Stimulated activated memory B cell treated with anti-CD40 and anti-IgM and Interleukin-4, amounts not matched to agents 10 μg/mL and 1 μg/mL and 100 μg/mL, for 72 hours (primary cell): ENCODE measurements at regions not wholly inside any gene's neighbourhood (a gene's known extent, or its start where the extent isn't known, plus 50 kb on each side); places are given as distances from the start of the nearest gene placed in this dataset.

ENCODE experiments used
- ATAC-seq: fragments of 150-1000 bp; cut with Tn5 transposase; 2 replicates; pipeline ENCODE4 v1.10.0; 2021
- H3K27ac Mint-ChIP-seq: one replicate; pipeline ENCODE4 v1.8.0; 2022; ENCODE audit warnings: mild to moderate bottlenecking, mixed read lengths
- H3K27me3 Mint-ChIP-seq: one replicate; pipeline ENCODE4 v1.8.0; 2022; ENCODE audit warnings: mixed read lengths
- H3K36me3 Mint-ChIP-seq: one replicate; pipeline ENCODE4 v1.8.0; 2022; ENCODE audit warnings: mixed read lengths
- H3K4me1 Mint-ChIP-seq: one replicate; pipeline ENCODE4 v1.8.0; 2022; ENCODE audit warnings: mixed read lengths
- H3K4me3 Mint-ChIP-seq: one replicate; pipeline ENCODE4 v1.8.0; 2022; ENCODE audit warnings: mild to moderate bottlenecking, moderate library complexity, mixed read lengths
- H3K9me3 Mint-ChIP-seq: one replicate; pipeline ENCODE4 v1.8.0; 2022; ENCODE audit warnings: mixed read lengths

DNA sequence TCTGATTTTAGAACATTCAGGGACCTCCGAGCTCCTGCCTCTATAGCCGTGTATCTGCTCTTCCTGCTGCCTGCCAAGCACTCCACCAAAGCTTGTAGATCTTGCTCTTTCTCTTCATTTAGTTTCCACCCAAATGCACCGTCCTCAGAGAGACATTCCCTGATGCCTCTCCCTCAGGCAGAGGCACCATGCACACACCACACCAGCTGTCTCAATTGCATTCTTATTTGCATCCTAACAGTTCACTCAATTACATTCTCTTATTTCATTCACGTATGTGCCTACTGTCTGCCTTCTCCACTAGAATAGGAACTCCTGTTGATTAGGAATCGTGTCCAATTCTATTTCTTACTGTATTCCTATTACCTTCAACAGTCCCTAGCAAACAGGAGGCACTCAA, 845.4 kb upstream of the TMEM132C start:
- no peaks in the 10 kb centered on the region for H3K4me1 Mint-ChIP-seq
- no peak overlapping the region for H3K4me3 Mint-ChIP-seq
- no peaks in the 10 kb centered on the region for H3K36me3 Mint-ChIP-seq
- no peaks in the 10 kb centered on the region for H3K27me3 Mint-ChIP-seq
- H3K27ac Mint-ChIP-seq: no peak overlapping the region
- H3K9me3 Mint-ChIP-seq: peaks cover 13% of the 10 kb centered on the region
- no peak for ATAC-seq

GRCh38 chr12:127422935-127423566, 843.9 kb upstream of the TMEM132C start:
- no peaks in the 10 kb centered on the region for H3K36me3 Mint-ChIP-seq
- no peak overlapping the region for H3K4me3 Mint-ChIP-seq
- peaks cover 7% of the 10 kb centered on the region for H3K9me3 Mint-ChIP-seq
- no peak overlapping the region for H3K27ac Mint-ChIP-seq
- H3K4me1 Mint-ChIP-seq: no peaks in the 10 kb centered on the region
- no peaks in the 10 kb centered on the region for H3K27me3 Mint-ChIP-seq
- ATAC-seq: no peak

- Mint-ChIP-seq H3K4me3 (no peak overlapping the region), H3K9me3 (peaks cover 2% of the 10 kb centered on the region), H3K4me1 (no peaks in the 10 kb centered on the region), H3K27ac (no peak overlapping the region), H3K36me3 (no peaks in the 10 kb centered on the region), H3K27me3 (no peaks in the 10 kb centered on the region)
- ATAC-seq: no peak
These were observed 841.5 kb upstream of the TMEM132C start for GRCh38 chr12:127425474-127425873.

- Mint-ChIP-seq H3K27ac (no peak overlapping the region), H3K27me3 (no peaks in the 10 kb centered on the region), H3K4me1 (no peaks in the 10 kb centered on the region), H3K36me3 (no peaks in the 10 kb centered on the region), H3K4me3 (no peak overlapping the region), H3K9me3 (no peaks in the 10 kb centered on the region)
- no peak for ATAC-seq
These were observed 838.5 kb upstream of the TMEM132C start for GRCh38 chr12:127428420-127428819.

GRCh38 chr12:127429551-127430285, 837.3 kb upstream of the TMEM132C start:
- no peaks in the 10 kb centered on the region for H3K4me1 Mint-ChIP-seq
- H3K27me3 Mint-ChIP-seq: no peaks in the 10 kb centered on the region
- no peaks in the 10 kb centered on the region for H3K36me3 Mint-ChIP-seq
- H3K4me3 Mint-ChIP-seq: no peak overlapping the region
- no peak for ATAC-seq
- no peak overlapping the region for H3K27ac Mint-ChIP-seq
- peaks cover 3% of the 10 kb centered on the region for H3K9me3 Mint-ChIP-seq

DNA sequence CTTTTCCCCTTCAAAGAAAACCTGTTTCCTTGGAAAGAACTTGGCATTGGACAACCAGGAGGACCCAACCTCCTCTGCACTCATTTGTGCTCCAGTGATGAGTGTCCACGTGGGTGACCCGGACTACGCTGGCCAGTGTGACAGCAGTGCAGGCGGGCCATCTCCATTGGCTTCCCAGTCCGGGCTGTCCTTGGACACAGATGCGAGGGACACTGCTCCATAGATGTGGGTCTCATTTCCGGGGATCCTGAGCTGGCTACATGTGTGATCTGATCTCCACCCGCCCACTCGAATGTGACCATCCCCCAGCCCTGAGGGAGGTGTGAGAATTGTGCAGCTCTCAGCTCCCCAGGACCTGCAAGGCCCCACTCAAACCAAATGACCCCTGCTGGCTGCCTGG, 836.6 kb upstream of the TMEM132C start:
- no peak for ATAC-seq
- Mint-ChIP-seq H3K36me3 (no peaks in the 10 kb centered on the region), H3K27ac (no peak overlapping the region), H3K4me3 (no peak overlapping the region), H3K9me3 (peaks cover 5% of the 10 kb centered on the region), H3K4me1 (no peaks in the 10 kb centered on the region), H3K27me3 (no peaks in the 10 kb centered on the region)

DNA sequence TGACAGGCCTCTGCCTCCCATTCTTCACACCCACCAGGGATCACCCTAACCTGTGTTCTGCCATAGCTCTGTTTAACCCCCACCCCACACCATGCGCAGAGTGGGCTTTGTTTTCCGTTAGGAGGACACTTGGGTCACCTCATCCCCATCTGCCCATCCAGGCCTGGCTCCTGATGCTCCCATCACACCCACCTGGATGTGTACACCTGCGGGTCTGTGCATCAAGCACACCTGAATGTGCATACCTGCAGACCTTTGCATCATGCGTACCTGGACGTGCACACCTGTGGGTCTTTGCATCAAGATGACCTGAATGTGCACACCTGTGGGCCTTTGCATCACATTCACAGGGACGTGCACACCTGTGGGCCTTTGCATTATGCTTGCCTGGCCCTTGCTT, 835.8 kb upstream of the TMEM132C start:
- H3K27me3 Mint-ChIP-seq: no peaks in the 10 kb centered on the region
- H3K36me3 Mint-ChIP-seq: no peaks in the 10 kb centered on the region
- H3K9me3 Mint-ChIP-seq: peaks cover 8% of the 10 kb centered on the region
- H3K4me3 Mint-ChIP-seq: no peak overlapping the region
- ATAC-seq: peak; percentile 26
- H3K4me1 Mint-ChIP-seq: no peaks in the 10 kb centered on the region
- no peak overlapping the region for H3K27ac Mint-ChIP-seq

GRCh38 chr12:127431594-127431993, 835.4 kb upstream of the TMEM132C start:
- Mint-ChIP-seq H3K9me3 (peaks cover 10% of the 10 kb centered on the region), H3K36me3 (no peaks in the 10 kb centered on the region), H3K27me3 (no peaks in the 10 kb centered on the region), H3K27ac (no peak overlapping the region), H3K4me3 (no peak overlapping the region), H3K4me1 (no peaks in the 10 kb centered on the region)
- no peak for ATAC-seq

GRCh38 chr12:127435439-127435838, 831.5 kb upstream of the TMEM132C start:
- no peak overlapping the region for H3K4me3 Mint-ChIP-seq
- H3K4me1 Mint-ChIP-seq: no peaks in the 10 kb centered on the region
- H3K27ac Mint-ChIP-seq: no peak overlapping the region
- peaks cover 18% of the 10 kb centered on the region for H3K9me3 Mint-ChIP-seq
- no peaks in the 10 kb centered on the region for H3K27me3 Mint-ChIP-seq
- H3K36me3 Mint-ChIP-seq: no peaks in the 10 kb centered on the region
- ATAC-seq: no peak

DNA sequence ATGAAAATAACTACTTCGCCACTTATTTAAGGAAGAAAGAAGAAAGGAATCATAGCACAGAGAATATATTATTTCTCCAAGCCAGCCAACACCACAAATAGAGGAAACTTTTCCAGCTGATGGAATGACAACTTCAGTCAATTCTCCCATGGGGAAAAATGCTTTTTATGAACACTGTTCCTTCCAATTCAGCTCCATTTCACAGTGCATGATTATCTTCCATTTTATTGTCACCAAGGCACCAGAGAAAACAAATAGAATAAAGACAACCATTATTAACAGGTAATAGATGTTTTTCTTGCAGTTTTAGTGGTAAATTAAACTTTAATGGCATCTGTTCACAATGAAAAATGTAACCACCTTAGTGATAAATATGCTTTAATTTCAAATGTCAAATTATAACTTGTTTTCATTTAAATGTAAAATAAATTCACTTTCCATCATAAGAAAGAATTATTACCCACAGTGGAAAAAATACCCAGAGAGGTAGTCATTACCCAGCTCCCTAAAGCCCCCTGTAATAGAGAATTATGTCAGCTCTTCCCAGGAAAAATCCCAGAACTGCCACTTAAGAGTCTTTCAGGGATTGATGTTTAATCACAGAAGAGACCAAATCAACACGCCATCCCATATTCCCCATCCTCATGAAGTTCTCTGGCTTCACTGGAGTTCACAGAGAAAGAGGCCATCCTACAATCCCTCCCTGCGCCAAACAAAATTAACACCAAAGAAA, 828.3 kb upstream of the TMEM132C start:
- no peaks in the 10 kb centered on the region for H3K36me3 Mint-ChIP-seq
- H3K4me3 Mint-ChIP-seq: no peak overlapping the region
- no peak overlapping the region for H3K27ac Mint-ChIP-seq
- H3K9me3 Mint-ChIP-seq: peaks cover 25% of the 10 kb centered on the region
- H3K4me1 Mint-ChIP-seq: no peaks in the 10 kb centered on the region
- H3K27me3 Mint-ChIP-seq: no peaks in the 10 kb centered on the region
- no peak for ATAC-seq

- H3K4me3 Mint-ChIP-seq: no peak overlapping the region
- no peak for ATAC-seq
- H3K27ac Mint-ChIP-seq: no peak overlapping the region
These were observed 821.3 kb upstream of the TMEM132C start for GRCh38 chr12:127445581-127446139.

GRCh38 chr12:127448906-127449305, 818.1 kb upstream of the TMEM132C start:
- H3K36me3 Mint-ChIP-seq: no peaks in the 10 kb centered on the region
- no peaks in the 10 kb centered on the region for H3K4me1 Mint-ChIP-seq
- H3K27ac Mint-ChIP-seq: no peak overlapping the region
- no peak overlapping the region for H3K4me3 Mint-ChIP-seq
- no peak for ATAC-seq
- H3K27me3 Mint-ChIP-seq: peaks cover under 1% of the 10 kb centered on the region
- peaks cover 3% of the 10 kb centered on the region for H3K9me3 Mint-ChIP-seq

More at GRCh38 chr12:127445581-127446139, 821.3 kb upstream of the TMEM132C start:
- peaks cover 8% of the 10 kb centered on the region for H3K9me3 Mint-ChIP-seq
- H3K36me3 Mint-ChIP-seq: no peaks in the 10 kb centered on the region
- H3K4me1 Mint-ChIP-seq: no peaks in the 10 kb centered on the region
- H3K27me3 Mint-ChIP-seq: no peaks in the 10 kb centered on the region

DNA sequence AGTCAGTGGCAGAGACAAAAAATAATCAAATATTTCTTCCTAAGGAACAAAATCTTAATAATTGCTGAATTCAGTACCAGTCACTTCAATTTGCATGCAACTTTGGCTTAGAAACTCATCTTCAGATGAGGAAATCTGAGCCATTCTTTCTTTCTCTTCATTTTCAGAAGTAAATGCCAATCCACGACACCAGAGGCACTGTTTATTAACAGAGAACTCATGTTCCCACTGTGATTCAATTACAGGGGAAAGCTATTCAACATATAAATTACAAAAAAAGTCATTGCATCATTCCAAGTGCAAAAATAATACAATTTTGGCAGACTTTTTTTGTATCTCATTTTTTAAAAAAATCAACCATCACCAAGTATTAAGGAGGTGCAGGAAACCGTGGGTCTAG, 816.1 kb upstream of the TMEM132C start:
- Mint-ChIP-seq H3K4me3 (no peak overlapping the region), H3K9me3 (peaks cover 3% of the 10 kb centered on the region), H3K4me1 (no peaks in the 10 kb centered on the region), H3K27ac (no peak overlapping the region), H3K36me3 (no peaks in the 10 kb centered on the region), H3K27me3 (peaks cover 13% of the 10 kb centered on the region)
- ATAC-seq: no peak

- peaks cover 13% of the 10 kb centered on the region for H3K27me3 Mint-ChIP-seq
- H3K36me3 Mint-ChIP-seq: no peaks in the 10 kb centered on the region
- no peak overlapping the region for H3K4me3 Mint-ChIP-seq
- no peaks in the 10 kb centered on the region for H3K4me1 Mint-ChIP-seq
- no peak for ATAC-seq
- peaks cover 3% of the 10 kb centered on the region for H3K9me3 Mint-ChIP-seq
- no peak overlapping the region for H3K27ac Mint-ChIP-seq
These were observed 811.4 kb upstream of the TMEM132C start for GRCh38 chr12:127455347-127456265.

DNA sequence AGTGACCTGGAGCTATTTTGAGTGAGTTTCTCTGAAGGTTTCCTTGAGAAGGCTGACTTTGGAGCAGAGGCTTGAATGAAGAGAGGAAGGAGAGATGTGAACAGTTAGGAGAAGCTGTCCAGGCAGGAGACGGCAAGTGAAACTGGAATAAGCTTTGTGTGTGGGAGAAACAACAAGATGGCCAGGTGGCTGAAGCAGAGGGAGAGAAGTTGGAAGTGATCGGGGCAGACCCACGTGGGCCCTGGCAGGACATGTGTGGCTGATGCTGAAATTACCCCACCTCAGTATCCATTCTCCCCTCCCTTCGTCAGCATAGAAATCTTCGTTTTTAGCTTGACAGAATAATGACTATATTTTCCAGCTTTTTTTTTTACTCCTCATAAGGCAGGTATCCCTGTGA, 809.2 kb upstream of the TMEM132C start:
- peaks cover 13% of the 10 kb centered on the region for H3K27me3 Mint-ChIP-seq
- no peaks in the 10 kb centered on the region for H3K36me3 Mint-ChIP-seq
- no peak for ATAC-seq
- no peak overlapping the region for H3K4me3 Mint-ChIP-seq
- H3K9me3 Mint-ChIP-seq: no peaks in the 10 kb centered on the region
- no peaks in the 10 kb centered on the region for H3K4me1 Mint-ChIP-seq
- no peak overlapping the region for H3K27ac Mint-ChIP-seq
